ENCODE measurements at regions not wholly inside any gene's neighbourhood (a gene's known extent, or its start where the extent isn't known, plus 50 kb on each side); places are given as distances from the start of the nearest gene placed in this dataset.

DNA sequence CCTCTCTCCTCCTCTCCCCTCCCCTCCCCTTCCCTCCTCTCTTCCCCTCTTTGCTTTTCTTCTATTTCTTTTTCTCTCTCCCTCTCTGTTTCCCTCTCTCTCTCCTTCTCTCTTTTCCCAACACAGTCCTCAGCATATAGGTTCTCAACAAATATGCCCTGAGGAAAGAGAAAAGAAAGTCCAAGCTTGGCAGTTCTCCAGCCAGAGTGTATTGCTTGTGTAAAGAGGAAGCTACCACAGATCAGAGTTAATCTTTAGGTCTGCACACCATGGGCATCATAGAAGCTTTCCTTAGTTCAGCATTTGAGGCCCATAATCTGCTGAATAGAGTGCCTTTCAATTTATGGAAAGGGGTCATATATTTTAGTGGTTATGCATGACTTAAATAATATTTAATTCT, 382.8 kb upstream of the WWC1 start:
- Histone ChIP-seq H3K9ac (ENCODE audit: extremely low read depth, low read length, poor library complexity, severe bottlenecking) (no peak overlapping the region), H3K27me3 (ENCODE audit: control insufficient read depth, insufficient read depth, low read length, poor library complexity, severe bottlenecking) (no peaks in the 10 kb centered on the region), H3K9me3 (ENCODE audit: control insufficient read depth, low read length) (no peaks in the 10 kb centered on the region), H3K27ac (ENCODE audit: low read depth, low read length) (no peak overlapping the region), H3K4me1 (ENCODE audit: control insufficient read depth, insufficient read depth, low read length) (no peaks in the 10 kb centered on the region), H3K36me3 (ENCODE audit: control insufficient read depth, insufficient read depth, low read length) (no peaks in the 10 kb centered on the region), H3K4me3 (ENCODE audit: low read length) (no peak overlapping the region)
- DNase-seq = no peak
- Mint-ChIP-seq H3K27me3 (ENCODE audit: insufficient read depth) (peaks cover 2% of the 10 kb centered on the region), H3K4me1 (peaks cover 5% of the 10 kb centered on the region), H3K9me3 (no peaks in the 10 kb centered on the region), H3K36me3 (ENCODE audit: low read depth) (no peaks in the 10 kb centered on the region), H3K4me3 (no peak overlapping the region), H3K27ac (no peak overlapping the region)
- TF ChIP-seq, protein P1, sequence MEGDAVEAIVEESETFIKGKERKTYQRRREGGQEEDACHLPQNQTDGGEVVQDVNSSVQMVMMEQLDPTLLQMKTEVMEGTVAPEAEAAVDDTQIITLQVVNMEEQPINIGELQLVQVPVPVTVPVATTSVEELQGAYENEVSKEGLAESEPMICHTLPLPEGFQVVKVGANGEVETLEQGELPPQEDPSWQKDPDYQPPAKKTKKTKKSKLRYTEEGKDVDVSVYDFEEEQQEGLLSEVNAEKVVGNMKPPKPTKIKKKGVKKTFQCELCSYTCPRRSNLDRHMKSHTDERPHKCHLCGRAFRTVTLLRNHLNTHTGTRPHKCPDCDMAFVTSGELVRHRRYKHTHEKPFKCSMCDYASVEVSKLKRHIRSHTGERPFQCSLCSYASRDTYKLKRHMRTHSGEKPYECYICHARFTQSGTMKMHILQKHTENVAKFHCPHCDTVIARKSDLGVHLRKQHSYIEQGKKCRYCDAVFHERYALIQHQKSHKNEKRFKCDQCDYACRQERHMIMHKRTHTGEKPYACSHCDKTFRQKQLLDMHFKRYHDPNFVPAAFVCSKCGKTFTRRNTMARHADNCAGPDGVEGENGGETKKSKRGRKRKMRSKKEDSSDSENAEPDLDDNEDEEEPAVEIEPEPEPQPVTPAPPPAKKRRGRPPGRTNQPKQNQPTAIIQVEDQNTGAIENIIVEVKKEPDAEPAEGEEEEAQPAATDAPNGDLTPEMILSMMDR (conservative IDR thresholded peaks at IDR 0.05) = no peak

DNA sequence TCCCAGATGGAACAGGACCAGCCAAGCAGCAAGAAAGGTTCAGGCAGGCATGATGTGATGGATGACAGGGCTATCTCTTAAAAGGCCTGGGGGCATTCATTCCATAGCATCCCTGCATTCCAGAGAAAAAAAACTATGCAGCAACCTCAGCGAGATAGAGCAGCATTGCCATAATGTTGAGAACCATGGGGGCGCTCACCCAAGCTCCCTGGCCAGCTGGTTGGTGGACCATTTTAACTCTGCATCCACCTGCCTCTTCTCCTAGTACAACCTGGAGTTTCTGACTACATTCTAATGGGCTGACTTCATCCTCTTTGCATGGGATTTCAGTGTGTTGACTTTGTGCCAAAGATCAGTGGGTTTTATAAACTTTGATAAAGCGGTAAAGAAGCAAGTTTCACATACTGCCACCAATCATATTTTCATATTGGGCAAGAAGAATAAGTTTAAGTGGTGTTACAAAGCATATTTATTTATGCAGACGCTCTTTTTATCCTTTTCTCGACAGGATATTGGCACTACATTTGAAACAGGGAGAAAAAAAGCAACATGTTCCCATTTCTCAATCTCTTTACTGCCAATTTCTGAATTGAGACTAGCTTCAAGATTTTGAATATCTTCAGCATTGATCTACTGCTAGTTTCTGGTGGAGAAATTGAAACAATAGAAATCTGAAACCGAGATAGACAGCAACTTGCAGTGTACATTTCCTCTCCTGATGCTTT, 378.3 kb upstream of the WWC1 start:
- Mint-ChIP-seq H3K4me3 (no peak overlapping the region), H3K27ac (no peak overlapping the region), H3K36me3 (ENCODE audit: low read depth) (no peaks in the 10 kb centered on the region), H3K9me3 (peaks cover 5% of the 10 kb centered on the region), H3K4me1 (no peaks in the 10 kb centered on the region), H3K27me3 (ENCODE audit: insufficient read depth) (no peaks in the 10 kb centered on the region)
- Histone ChIP-seq H3K27ac (ENCODE audit: low read depth, low read length) (no peak overlapping the region), H3K36me3 (ENCODE audit: control insufficient read depth, insufficient read depth, low read length) (no peaks in the 10 kb centered on the region), H3K9ac (ENCODE audit: extremely low read depth, low read length, poor library complexity, severe bottlenecking) (no peak overlapping the region), H3K9me3 (ENCODE audit: control insufficient read depth, low read length) (peaks cover 12% of the 10 kb centered on the region), H3K4me1 (ENCODE audit: control insufficient read depth, insufficient read depth, low read length) (no peaks in the 10 kb centered on the region), H3K27me3 (ENCODE audit: control insufficient read depth, insufficient read depth, low read length, poor library complexity, severe bottlenecking) (no peaks in the 10 kb centered on the region), H3K4me3 (ENCODE audit: low read length) (no peak overlapping the region)
- WGBS, 2 experiments (ENCODE audit: insufficient coverage in 1 of 2, insufficient read length in 1 of 2) = 48 to 89% methylated on average over 2 to 6 of the region's 6 CpGs
- no peak for DNase-seq
- TF ChIP-seq, protein P1 (conservative IDR thresholded peaks at IDR 0.05) = no peak

DNA sequence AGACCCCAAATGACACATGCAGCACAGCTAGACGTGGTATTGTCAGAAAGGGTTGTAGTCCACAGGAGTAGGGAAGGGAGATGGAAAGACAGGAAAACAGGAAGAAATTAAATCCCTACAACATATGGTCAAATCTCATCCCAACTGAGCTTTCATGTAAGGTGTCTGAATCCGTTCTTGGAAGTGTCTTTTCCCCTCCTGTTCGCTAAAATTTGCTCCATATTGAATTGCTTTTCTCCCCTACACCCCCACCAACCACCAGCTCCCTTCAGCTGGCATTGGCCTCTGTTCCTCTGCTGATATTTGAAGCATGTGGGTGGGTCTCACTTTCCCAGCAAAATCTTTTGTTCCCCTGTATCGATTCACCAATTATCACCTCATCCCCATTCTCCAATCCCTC, 376.2 kb upstream of the WWC1 start:
- H3K4me3 Mint-ChIP-seq = no peak overlapping the region
- H3K27me3 Mint-ChIP-seq (ENCODE audit: insufficient read depth) = no peaks in the 10 kb centered on the region
- no peaks in the 10 kb centered on the region for H3K36me3 Mint-ChIP-seq (ENCODE audit: low read depth)
- no peak overlapping the region for H3K9ac ChIP-seq (ENCODE audit: extremely low read depth, low read length, poor library complexity, severe bottlenecking)
- no peak overlapping the region for H3K4me3 ChIP-seq (ENCODE audit: low read length)
- H3K4me1 ChIP-seq (ENCODE audit: control insufficient read depth, insufficient read depth, low read length) = no peaks in the 10 kb centered on the region
- no peak overlapping the region for H3K27ac ChIP-seq (ENCODE audit: low read depth, low read length)
- no peaks in the 10 kb centered on the region for H3K36me3 ChIP-seq (ENCODE audit: control insufficient read depth, insufficient read depth, low read length)
- peaks cover 12% of the 10 kb centered on the region for H3K9me3 ChIP-seq (ENCODE audit: control insufficient read depth, low read length)
- TF ChIP-seq, protein P1 (conservative IDR thresholded peaks at IDR 0.05) = no peak
- 88 to 100% methylated on average over 2 to 4 of the region's 4 CpGs for WGBS, 2 experiments (ENCODE audit: insufficient coverage in 1 of 2, insufficient read length in 1 of 2)
- no peak for DNase-seq
- H3K4me1 Mint-ChIP-seq = peaks cover 8% of the 10 kb centered on the region
- H3K27me3 ChIP-seq (ENCODE audit: control insufficient read depth, insufficient read depth, low read length, poor library complexity, severe bottlenecking) = no peaks in the 10 kb centered on the region
- H3K27ac Mint-ChIP-seq = no peak overlapping the region
- H3K9me3 Mint-ChIP-seq = peaks cover 5% of the 10 kb centered on the region

All from endodermal cell (in vitro differentiated cells).